ENCODE measurements at regions not wholly inside any gene's neighbourhood (a gene's known extent, or its start where the extent isn't known, plus 50 kb on each side); places are given as distances from the start of the nearest gene placed in this dataset.

DNA sequence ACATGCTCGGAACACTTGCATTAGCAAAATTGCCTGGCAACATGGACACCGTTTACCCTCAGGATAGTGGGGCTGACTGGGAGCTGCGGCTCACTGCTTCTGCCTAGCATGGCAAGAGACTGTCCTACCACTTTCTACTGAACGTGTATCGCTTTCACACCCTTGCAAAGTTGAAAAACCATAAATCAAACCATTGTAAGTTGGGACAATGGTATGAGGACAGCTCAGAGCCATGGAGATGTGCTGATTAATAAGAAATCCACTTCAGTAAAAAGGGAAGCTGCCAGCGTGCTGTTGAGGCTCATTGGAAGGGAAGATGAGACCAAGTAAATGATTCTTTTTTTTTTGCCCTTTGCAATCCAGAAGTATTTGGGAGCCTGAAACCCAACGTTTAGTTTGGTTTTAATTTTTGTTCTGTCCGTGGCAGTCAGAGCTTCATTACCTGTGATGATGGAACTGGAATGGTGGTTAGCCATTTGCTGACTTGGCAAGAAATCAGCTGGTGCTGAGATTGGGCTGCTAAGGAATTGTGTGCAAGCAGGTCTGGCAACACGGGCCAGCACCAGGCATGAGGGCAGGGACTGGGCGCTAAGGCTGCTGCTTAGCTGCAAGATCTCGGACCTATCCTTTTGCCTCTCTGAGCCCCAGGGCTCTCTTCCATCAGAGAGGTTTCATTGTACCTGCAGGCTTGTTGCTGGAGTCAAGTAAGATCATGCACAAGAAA is 75.5 kb upstream of the HS6ST1 start:
- TF ChIP-seq, protein P1, sequence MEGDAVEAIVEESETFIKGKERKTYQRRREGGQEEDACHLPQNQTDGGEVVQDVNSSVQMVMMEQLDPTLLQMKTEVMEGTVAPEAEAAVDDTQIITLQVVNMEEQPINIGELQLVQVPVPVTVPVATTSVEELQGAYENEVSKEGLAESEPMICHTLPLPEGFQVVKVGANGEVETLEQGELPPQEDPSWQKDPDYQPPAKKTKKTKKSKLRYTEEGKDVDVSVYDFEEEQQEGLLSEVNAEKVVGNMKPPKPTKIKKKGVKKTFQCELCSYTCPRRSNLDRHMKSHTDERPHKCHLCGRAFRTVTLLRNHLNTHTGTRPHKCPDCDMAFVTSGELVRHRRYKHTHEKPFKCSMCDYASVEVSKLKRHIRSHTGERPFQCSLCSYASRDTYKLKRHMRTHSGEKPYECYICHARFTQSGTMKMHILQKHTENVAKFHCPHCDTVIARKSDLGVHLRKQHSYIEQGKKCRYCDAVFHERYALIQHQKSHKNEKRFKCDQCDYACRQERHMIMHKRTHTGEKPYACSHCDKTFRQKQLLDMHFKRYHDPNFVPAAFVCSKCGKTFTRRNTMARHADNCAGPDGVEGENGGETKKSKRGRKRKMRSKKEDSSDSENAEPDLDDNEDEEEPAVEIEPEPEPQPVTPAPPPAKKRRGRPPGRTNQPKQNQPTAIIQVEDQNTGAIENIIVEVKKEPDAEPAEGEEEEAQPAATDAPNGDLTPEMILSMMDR (IDR thresholded peaks at IDR 0.05) = no peak
- TF ChIP-seq POLR2A (IDR thresholded peaks at IDR 0.05) (no peak), POLR2AphosphoS5 (IDR thresholded peaks at IDR 0.05) (no peak)

Data from gastroesophageal sphincter (tissue), 3 donors.